ENCODE measurements at regions not wholly inside any gene's neighbourhood (a gene's known extent, or its start where the extent isn't known, plus 50 kb on each side); places are given as distances from the start of the nearest gene placed in this dataset.

DNA sequence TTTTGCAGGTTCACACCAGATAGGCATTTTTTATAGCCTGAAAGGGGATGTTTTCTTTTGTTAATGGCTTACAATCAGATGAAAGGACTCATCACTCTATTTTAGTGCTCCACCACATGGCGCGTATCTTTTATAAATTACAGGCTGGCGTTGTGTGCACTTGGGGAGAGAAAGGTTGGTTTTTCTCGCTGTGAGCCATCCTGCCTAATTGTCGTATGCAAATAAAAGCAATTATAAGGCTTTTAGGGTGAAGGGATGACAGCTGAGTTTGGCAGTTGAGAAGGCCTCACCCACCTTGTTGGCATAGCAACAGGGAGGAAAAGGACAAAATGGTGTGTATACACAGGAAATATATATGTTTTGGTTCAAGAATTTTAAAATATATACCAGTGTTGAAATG lies 268.0 kb downstream of the NR2F2 start:
- TF ChIP-seq CTCF (IDR thresholded peaks at IDR 0.05; ENCODE audit: extremely low read depth in 1 of 2, insufficient read depth in 1 of 2, low read depth in 1 of 2, low read length in 2 of 2) (no peak), GATA2 (IDR thresholded peaks at IDR 0.05; ENCODE audit: insufficient read depth, insufficient read length, low read depth, low read length) (no peak), EZH2 (IDR thresholded peaks at IDR 0.05; ENCODE audit: borderline replicate concordance, low read depth, low read length, severe bottlenecking) (no peak)
- TF ChIP-seq, protein P1, sequence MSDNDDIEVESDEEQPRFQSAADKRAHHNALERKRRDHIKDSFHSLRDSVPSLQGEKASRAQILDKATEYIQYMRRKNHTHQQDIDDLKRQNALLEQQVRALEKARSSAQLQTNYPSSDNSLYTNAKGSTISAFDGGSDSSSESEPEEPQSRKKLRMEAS (IDR thresholded peaks at IDR 0.05; ENCODE audit: insufficient read depth, insufficient read length), result no peak

Measured in endothelial cell of umbilical vein (primary cell).